Naive thymus-derived CD8-positive, alpha-beta T cell (primary cell): ENCODE measurements at regions not wholly inside any gene's neighbourhood (a gene's known extent, or its start where the extent isn't known, plus 50 kb on each side); places are given as distances from the start of the nearest gene placed in this dataset.
"Not testable (repeated sequence)": the region's sequence is repeated elsewhere in the genome, so short reads cannot be mapped to it uniquely, and the experiment has no call there.

Experiments
- ATAC-seq, 2 donors: fragments of 150-1000 bp; cut with Tn5 transposase in 1 of 2; sonication (Bioruptor Pico), chemical (Tn5 transposase) in 1 of 2; 1 replicate in 1 of 2; 2 replicates in 1 of 2; pipeline ENCODE4 v1.10.0; 2021; ENCODE audit warnings: mild to moderate bottlenecking in 2 of 2, moderate library complexity in 2 of 2
- POLR2A ChIA-PET: fragments of 350-600 bp; sonication (Branson Sonifier 250); formaldehyde crosslinking; loops from one replicate; lab custom pipeline; 2021; ENCODE audit warnings: antibody characterized with exemption; lab: Charles Lee
- DNase-seq, 10 donors: peaks; one replicate each; pipeline versions ENCODE4 v3.0.0 to v3.0.0-alpha.2; 2020 to 2022
- H3K27ac Mint-ChIP-seq, 10 donors: one replicate each; pipeline ENCODE4 v1.8.0; 2020 to 2022; ENCODE audit warnings: mild to moderate bottlenecking in 10 of 10, mixed read lengths in 10 of 10, moderate library complexity in 4 of 10, inconsistent platforms in 1 of 10
- H3K27me3 Mint-ChIP-seq, 5 donors: one replicate each; pipeline ENCODE4 v1.8.0; 2021 to 2022; ENCODE audit warnings: mixed read lengths in 5 of 5
- H3K36me3 Mint-ChIP-seq, 3 donors: one replicate each; pipeline ENCODE4 v1.8.0; 2020 to 2022; ENCODE audit warnings: mixed read lengths in 3 of 3, mild to moderate bottlenecking in 2 of 3, inconsistent platforms in 1 of 3
- H3K4me1 Mint-ChIP-seq, 4 donors: one replicate each; pipeline ENCODE4 v1.8.0; 2021 to 2022; ENCODE audit warnings: mixed read lengths in 4 of 4
- H3K4me3 Mint-ChIP-seq, 10 donors: one replicate each; pipeline ENCODE4 v1.8.0; 2020 to 2022; ENCODE audit warnings: mild to moderate bottlenecking in 10 of 10, mixed read lengths in 10 of 10, moderate library complexity in 6 of 10, inconsistent platforms in 1 of 10
- H3K9me3 Mint-ChIP-seq, 9 donors: one replicate each; pipeline ENCODE4 v1.8.0; 2020 to 2022; ENCODE audit warnings: mixed read lengths in 9 of 9, mild to moderate bottlenecking in 3 of 9, inconsistent platforms in 1 of 9, moderate library complexity in 1 of 9

- no peaks in the 10 kb centered on the region for H3K9me3 Mint-ChIP-seq
- POLR2A ChIA-PET, result no interaction called here
- no peak overlapping the region for H3K4me3 Mint-ChIP-seq
- ATAC-seq, result no peak
- peaks cover 0 to 2% (median 0%) of the 10 kb centered on the region in 4 donors for H3K4me1 Mint-ChIP-seq
- H3K36me3 Mint-ChIP-seq, result no peaks in the 10 kb centered on the region
- H3K27ac Mint-ChIP-seq, result no peak overlapping the region
- no peak for DNase-seq
- H3K27me3 Mint-ChIP-seq, result peaks cover 0 to 19% (median 2%) of the 10 kb centered on the region in 5 donors
These were observed 164.1 kb downstream of the MYCN start for GRCh38 chr2:16104315-16104948.

- H3K9me3 Mint-ChIP-seq, result no peaks in the 10 kb centered on the region
- ATAC-seq, result no peak
- H3K27ac Mint-ChIP-seq, result no peak overlapping the region
- DNase-seq, result no peak
- H3K36me3 Mint-ChIP-seq, result no peaks in the 10 kb centered on the region
- H3K4me1 Mint-ChIP-seq, result peaks cover 0 to 2% (median 0%) of the 10 kb centered on the region in 4 donors
- H3K27me3 Mint-ChIP-seq, result peaks cover 0 to 19% (median 2%) of the 10 kb centered on the region in 5 donors
- POLR2A ChIA-PET, result no interaction called here
- H3K4me3 Mint-ChIP-seq, result no peak overlapping the region
These were observed 163.4 kb downstream of the MYCN start for GRCh38 chr2:16103614-16104314.

GRCh38 chr2:16102976-16103380 lies 162.6 kb downstream of the MYCN start:
- ATAC-seq (no peak), DNase-seq (no peak)
- no peaks in the 10 kb centered on the region for H3K9me3 Mint-ChIP-seq
- no peak overlapping the region for H3K27ac Mint-ChIP-seq
- no peak overlapping the region for H3K4me3 Mint-ChIP-seq
- peaks cover 0 to 19% (median 2%) of the 10 kb centered on the region in 5 donors for H3K27me3 Mint-ChIP-seq
- H3K4me1 Mint-ChIP-seq, result peaks cover 0 to 2% (median 0%) of the 10 kb centered on the region in 4 donors
- H3K36me3 Mint-ChIP-seq, result no peaks in the 10 kb centered on the region
- POLR2A ChIA-PET, result no interaction called here

- Mint-ChIP-seq H3K9me3 (no peaks in the 10 kb centered on the region), H3K36me3 (no peaks in the 10 kb centered on the region), H3K4me1 (peaks cover 0 to 2% (median 0%) of the 10 kb centered on the region in 4 donors), H3K27ac (no peak overlapping the region), H3K4me3 (no peak overlapping the region), H3K27me3 (peaks cover 0 to 19% (median 2%) of the 10 kb centered on the region in 5 donors)
- no peak for DNase-seq
- ATAC-seq, result no peak
- POLR2A ChIA-PET, result no interaction called here
These were observed 162.1 kb downstream of the MYCN start for GRCh38 chr2:16102358-16102975.

- no peaks in the 10 kb centered on the region for H3K9me3 Mint-ChIP-seq
- ATAC-seq (no peak), DNase-seq (no peak)
These were observed 160.8 kb downstream of the MYCN start for GRCh38 chr2:16101196-16101595.

GRCh38 chr2:16100006-16100405 lies 159.7 kb downstream of the MYCN start:
- Mint-ChIP-seq H3K27ac (no peak overlapping the region), H3K9me3 (no peaks in the 10 kb centered on the region), H3K36me3 (no peaks in the 10 kb centered on the region), H3K4me3 (no peak overlapping the region), H3K27me3 (peaks cover 0 to 19% (median 2%) of the 10 kb centered on the region in 5 donors), H3K4me1 (peaks cover 0 to 3% (median 0%) of the 10 kb centered on the region in 4 donors)
- ATAC-seq (no peak), DNase-seq (no peak)
- POLR2A ChIA-PET, result no interaction called here

More at GRCh38 chr2:16101196-16101595, 160.8 kb downstream of the MYCN start:
- H3K36me3 Mint-ChIP-seq, result no peaks in the 10 kb centered on the region
- H3K27ac Mint-ChIP-seq, result no peak overlapping the region
- POLR2A ChIA-PET, result no interaction called here
- H3K4me3 Mint-ChIP-seq, result no peak overlapping the region
- peaks cover 0 to 2% (median 0%) of the 10 kb centered on the region in 4 donors for H3K4me1 Mint-ChIP-seq
- H3K27me3 Mint-ChIP-seq, result peaks cover 0 to 19% (median 2%) of the 10 kb centered on the region in 5 donors

GRCh38 chr2:16099326-16099725 lies 159.0 kb downstream of the MYCN start:
- no peak for ATAC-seq

GRCh38 chr2:16096962-16097361 lies 156.6 kb downstream of the MYCN start:
- no peak for ATAC-seq
- Mint-ChIP-seq H3K27me3 (no peaks in the 10 kb centered on the region), H3K4me1 (peaks cover 0 to 2% (median 0%) of the 10 kb centered on the region in 4 donors), H3K4me3 (no peak overlapping the region), H3K9me3 (no peaks in the 10 kb centered on the region), H3K27ac (no peak overlapping the region), H3K36me3 (no peaks in the 10 kb centered on the region)
- POLR2A ChIA-PET, result no interaction called here
- no peak for DNase-seq

More at GRCh38 chr2:16099326-16099725, 159.0 kb downstream of the MYCN start:
- no peak overlapping the region for H3K4me3 Mint-ChIP-seq
- POLR2A ChIA-PET, result no interaction called here
- no peaks in the 10 kb centered on the region for H3K36me3 Mint-ChIP-seq
- no peak for DNase-seq
- H3K27ac Mint-ChIP-seq, result no peak overlapping the region
- H3K9me3 Mint-ChIP-seq, result no peaks in the 10 kb centered on the region
- H3K27me3 Mint-ChIP-seq, result peaks cover 0 to 17% (median 2%) of the 10 kb centered on the region in 5 donors
- H3K4me1 Mint-ChIP-seq, result peaks cover 0 to 4% (median 0%) of the 10 kb centered on the region in 4 donors

GRCh38 chr2:16095483-16095882 lies 155.1 kb downstream of the MYCN start:
- POLR2A ChIA-PET, H3K27me3 Mint-ChIP-seq, H3K36me3 Mint-ChIP-seq, ATAC-seq, H3K4me3 Mint-ChIP-seq, DNase-seq, H3K4me1 Mint-ChIP-seq, H3K9me3 Mint-ChIP-seq, H3K27ac Mint-ChIP-seq: not testable (repeated sequence)

GRCh38 chr2:16094811-16095210 lies 154.5 kb downstream of the MYCN start:
- POLR2A ChIA-PET, result no interaction called here
- Mint-ChIP-seq H3K4me1 (peaks cover 0 to 2% (median 0%) of the 10 kb centered on the region in 4 donors), H3K27ac (peak overlapping the region in 2 of 10 donors; percentile 65 to 83), H3K4me3 (no peak overlapping the region), H3K9me3 (no peaks in the 10 kb centered on the region), H3K36me3 (no peaks in the 10 kb centered on the region), H3K27me3 (peaks cover 0 to 5% (median 0%) of the 10 kb centered on the region in 5 donors)
- no peak for ATAC-seq
- DNase-seq, result no peak

- H3K27me3 Mint-ChIP-seq, result peaks cover 0 to 5% (median 0%) of the 10 kb centered on the region in 5 donors
- peak overlapping the region in 1 of 10 donors; percentile 77 for H3K27ac Mint-ChIP-seq
- no peak for DNase-seq
- H3K4me3 Mint-ChIP-seq, result no peak overlapping the region
- POLR2A ChIA-PET, result no interaction called here
- H3K4me1 Mint-ChIP-seq, result peaks cover 0 to 2% (median 0%) of the 10 kb centered on the region in 4 donors
- H3K36me3 Mint-ChIP-seq, result no peaks in the 10 kb centered on the region
- ATAC-seq, result no peak
- H3K9me3 Mint-ChIP-seq, result no peaks in the 10 kb centered on the region
These were observed 153.5 kb downstream of the MYCN start for GRCh38 chr2:16093639-16094529.

GRCh38 chr2:16092861-16093638 lies 152.7 kb downstream of the MYCN start:
- Mint-ChIP-seq H3K27me3 (peaks cover 0 to 5% (median 0%) of the 10 kb centered on the region in 5 donors), H3K27ac (peak overlapping the region in 1 of 10 donors; percentile 77), H3K9me3 (no peaks in the 10 kb centered on the region), H3K4me3 (no peak overlapping the region), H3K4me1 (peaks cover 0 to 3% (median under 1%) of the 10 kb centered on the region in 4 donors), H3K36me3 (no peaks in the 10 kb centered on the region)
- DNase-seq, result no peak
- POLR2A ChIA-PET, result no interaction called here
- no peak for ATAC-seq
